H1 (cell line): ENCODE measurements at regions not wholly inside any gene's neighbourhood (a gene's known extent, or its start where the extent isn't known, plus 50 kb on each side); places are given as distances from the start of the nearest gene placed in this dataset.

ENCODE experiments used
- CEBPB ChIP-seq: IDR thresholded peaks from 2 replicates; pipeline ENCODE4 v1.6.1; 2012; ENCODE audit warnings: low read depth, low read length
- CREB1 ChIP-seq: IDR thresholded peaks from 2 replicates; pipeline ENCODE4 v1.6.1; 2012; ENCODE audit warnings: inconsistent platforms
- EP300 ChIP-seq, 2 experiments: IDR thresholded peaks; 1 replicate in 1 of 2; 2 replicates in 1 of 2; pipeline ENCODE4 v1.6.1; 2011 to 2012; ENCODE audit warnings: low read depth in 2 of 2, low read length in 2 of 2, mild to moderate bottlenecking in 2 of 2, borderline replicate concordance in 1 of 2, inconsistent platforms in 1 of 2, moderate library complexity in 1 of 2
- JUND ChIP-seq: IDR thresholded peaks from 2 replicates; pipeline ENCODE4 v1.6.1; 2011; ENCODE audit warnings: mild to moderate bottlenecking, improper control_type of control experiment, low read length
- RAD21 ChIP-seq, 2 experiments: IDR thresholded peaks in 1 of 2; conservative IDR thresholded peaks in 1 of 2; 2 replicates each; pipeline ENCODE4 v1.6.1; 2011; ENCODE audit warnings: low read depth in 2 of 2, low read length in 2 of 2, improper control_type of control experiment in 1 of 2, inconsistent platforms in 1 of 2, mild to moderate bottlenecking in 1 of 2, moderate library complexity in 1 of 2
- SP2 ChIP-seq: IDR thresholded peaks from 2 replicates; pipeline ENCODE4 v1.6.1; 2012; ENCODE audit warnings: mild to moderate bottlenecking, low read length, inconsistent platforms
- TAF7 ChIP-seq: optimal IDR thresholded peaks from 2 replicates; pipeline ENCODE3; 2011; ENCODE audit warnings: low read depth, mild to moderate bottlenecking, inconsistent platforms, low read length, moderate library complexity, borderline replicate concordance

- no peak for TF ChIP-seq RAD21 (IDR thresholded peaks at IDR 0.05 in 1 of 2, conservative IDR thresholded peaks at IDR 0.05 in 1 of 2; ENCODE audit: low read depth in 2 of 2, low read length in 2 of 2)
- TF ChIP-seq EP300 (IDR thresholded peaks at IDR 0.05; ENCODE audit: borderline replicate concordance in 1 of 2, low read depth in 2 of 2, low read length in 2 of 2), result no peak
- no peak for TF ChIP-seq SP2
- no peak for TF ChIP-seq JUND
- TF ChIP-seq CREB1, result no peak
- TF ChIP-seq CEBPB, result no peak
- TF ChIP-seq TAF7, result no peak
- TF ChIP-seq, all 59 proteins: peak for 0
Observed at GRCh38 chr13:88674841-88675240, 1003.7 kb downstream of the SLITRK5 start (continued).
